ENCODE measurements at regions not wholly inside any gene's neighbourhood (a gene's known extent, or its start where the extent isn't known, plus 50 kb on each side); places are given as distances from the start of the nearest gene placed in this dataset.
"Not testable (repeated sequence)": the region's sequence is repeated elsewhere in the genome, so short reads cannot be mapped to it uniquely, and the experiment has no call there.

DNA sequence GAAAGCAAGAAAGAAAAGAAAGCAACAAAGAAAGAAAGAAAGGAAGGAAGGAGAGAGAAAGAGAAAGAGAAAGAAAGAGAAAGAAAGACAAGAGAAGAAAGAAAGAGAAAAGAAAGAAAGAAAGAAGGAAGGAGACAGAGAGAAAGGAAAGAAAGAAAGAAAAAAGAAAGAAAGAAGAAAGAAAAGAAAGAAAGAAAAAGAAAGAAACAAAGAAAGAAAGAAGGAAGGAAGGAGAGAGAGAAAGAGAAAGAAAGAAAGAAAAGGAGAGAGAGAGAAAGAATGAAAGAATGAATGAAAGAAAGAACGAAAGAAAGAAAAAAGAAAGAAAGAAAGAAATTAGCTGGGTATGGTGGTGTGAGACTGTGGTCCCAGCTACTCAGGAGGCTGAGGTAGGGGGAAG, 400.1 kb upstream of the MDGA2 start:
- no peak overlapping the region for H3K27ac Mint-ChIP-seq
- H3K4me3 Mint-ChIP-seq, result no peak overlapping the region
- H3K27me3 Mint-ChIP-seq, result no peaks in the 10 kb centered on the region
- peaks cover 0 to under 1% (median 0%) of the 10 kb centered on the region in 3 donors for H3K4me1 Mint-ChIP-seq
- H3K9me3 Mint-ChIP-seq, result peaks cover 0 to 4% (median 2%) of the 10 kb centered on the region in 3 donors
- H3K36me3 Mint-ChIP-seq, result no peaks in the 10 kb centered on the region

DNA sequence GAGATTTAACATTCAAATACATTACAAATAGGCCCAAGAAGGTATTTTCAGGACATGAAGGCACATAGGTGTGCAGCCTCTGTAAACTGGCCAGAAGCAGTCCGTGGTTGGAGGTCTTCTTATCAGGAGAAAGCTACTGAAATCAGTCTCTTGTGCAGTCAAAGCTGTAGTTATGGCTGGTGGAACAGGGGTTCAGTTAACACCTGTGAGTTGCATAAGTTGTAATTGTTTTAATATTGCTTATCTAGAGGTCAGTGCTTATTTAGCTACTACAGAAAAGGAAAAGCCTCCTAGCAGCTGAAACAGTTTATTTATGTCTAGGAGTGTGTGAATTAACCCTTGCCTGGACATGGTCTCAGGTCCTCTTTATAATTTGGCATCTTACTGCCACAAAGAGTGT, 377.6 kb upstream of the MDGA2 start:
- no peaks in the 10 kb centered on the region for H3K27me3 Mint-ChIP-seq
- H3K27ac Mint-ChIP-seq, result no peak overlapping the region
- H3K9me3 Mint-ChIP-seq, result peaks cover 0 to 10% (median 5%) of the 10 kb centered on the region in 3 donors
- no peak overlapping the region for H3K4me3 Mint-ChIP-seq
- peaks cover 0 to 3% (median 0%) of the 10 kb centered on the region in 3 donors for H3K4me1 Mint-ChIP-seq
- no peaks in the 10 kb centered on the region for H3K36me3 Mint-ChIP-seq

DNA sequence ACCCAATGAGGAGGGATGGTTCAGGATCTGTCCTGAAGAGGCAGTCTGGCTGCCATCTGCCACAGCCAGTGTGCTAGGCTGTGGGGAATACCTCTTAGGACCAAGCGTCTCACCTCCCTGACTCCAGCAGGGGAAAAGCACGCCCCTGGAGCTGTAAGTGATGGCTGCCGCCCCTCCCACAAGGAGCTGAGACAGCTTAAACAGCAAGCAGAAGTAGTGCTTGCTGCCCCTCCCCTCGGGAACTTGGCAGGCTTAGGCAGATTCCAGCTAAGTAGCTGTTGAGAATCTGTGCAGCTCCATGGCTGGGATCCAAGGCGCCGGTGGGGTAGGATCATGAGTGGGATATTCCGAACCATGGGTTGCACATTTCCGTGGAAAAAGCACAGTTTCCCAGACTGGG, 360.4 kb upstream of the MDGA2 start:
- Mint-ChIP-seq H3K27ac (no peak overlapping the region), H3K27me3 (no peaks in the 10 kb centered on the region), H3K9me3 (peaks cover 7 to 20% (median 12%) of the 10 kb centered on the region in 3 donors), H3K4me3 (no peak overlapping the region), H3K36me3 (no peaks in the 10 kb centered on the region), H3K4me1 (no peaks in the 10 kb centered on the region)

GRCh38 chr14:48027115-48027514, 351.7 kb upstream of the MDGA2 start:
- H3K4me3 Mint-ChIP-seq, result no peak overlapping the region
- no peaks in the 10 kb centered on the region for H3K27me3 Mint-ChIP-seq
- no peaks in the 10 kb centered on the region for H3K36me3 Mint-ChIP-seq
- H3K4me1 Mint-ChIP-seq, result no peaks in the 10 kb centered on the region
- H3K27ac Mint-ChIP-seq, result no peak overlapping the region
- peaks cover 0 to 3% (median 2%) of the 10 kb centered on the region in 3 donors for H3K9me3 Mint-ChIP-seq

GRCh38 chr14:48023881-48024280, 348.5 kb upstream of the MDGA2 start:
- H3K4me3 Mint-ChIP-seq, result no peak overlapping the region
- H3K9me3 Mint-ChIP-seq, result peaks cover 0 to 3% (median 0%) of the 10 kb centered on the region in 3 donors
- no peak overlapping the region for H3K27ac Mint-ChIP-seq
- peaks cover 1% of the 10 kb centered on the region for H3K27me3 Mint-ChIP-seq
- no peaks in the 10 kb centered on the region for H3K36me3 Mint-ChIP-seq
- no peaks in the 10 kb centered on the region for H3K4me1 Mint-ChIP-seq

- not testable (repeated sequence) for H3K27me3 Mint-ChIP-seq, H3K36me3 Mint-ChIP-seq, H3K4me3 Mint-ChIP-seq, H3K4me1 Mint-ChIP-seq, H3K9me3 Mint-ChIP-seq, H3K27ac Mint-ChIP-seq
These were observed 336.1 kb upstream of the MDGA2 start for GRCh38 chr14:48011484-48011883.

DNA sequence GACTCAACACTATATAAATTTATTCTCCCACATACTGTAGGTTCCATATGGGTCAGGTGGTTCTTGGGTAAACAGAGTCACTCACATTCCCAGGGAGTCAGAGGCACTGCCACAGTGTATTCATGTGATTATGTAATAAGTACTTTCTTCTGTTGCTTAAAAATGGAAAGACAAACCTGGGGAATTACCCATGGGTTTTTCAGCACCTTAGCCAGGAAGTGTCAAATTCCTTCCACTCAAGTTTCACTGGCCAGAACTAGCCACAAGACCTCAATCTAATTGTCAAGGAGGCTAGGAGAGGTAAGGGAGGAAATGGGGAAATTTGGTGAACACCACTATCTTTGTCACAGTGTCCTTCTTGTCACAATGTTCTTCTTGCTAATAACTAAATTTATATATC, 333.2 kb upstream of the MDGA2 start:
- peaks cover 0 to 4% (median 2%) of the 10 kb centered on the region in 3 donors for H3K9me3 Mint-ChIP-seq
- no peaks in the 10 kb centered on the region for H3K4me1 Mint-ChIP-seq
- H3K27me3 Mint-ChIP-seq, result no peaks in the 10 kb centered on the region
- H3K27ac Mint-ChIP-seq, result no peak overlapping the region
- H3K4me3 Mint-ChIP-seq, result no peak overlapping the region
- H3K36me3 Mint-ChIP-seq, result no peaks in the 10 kb centered on the region

DNA sequence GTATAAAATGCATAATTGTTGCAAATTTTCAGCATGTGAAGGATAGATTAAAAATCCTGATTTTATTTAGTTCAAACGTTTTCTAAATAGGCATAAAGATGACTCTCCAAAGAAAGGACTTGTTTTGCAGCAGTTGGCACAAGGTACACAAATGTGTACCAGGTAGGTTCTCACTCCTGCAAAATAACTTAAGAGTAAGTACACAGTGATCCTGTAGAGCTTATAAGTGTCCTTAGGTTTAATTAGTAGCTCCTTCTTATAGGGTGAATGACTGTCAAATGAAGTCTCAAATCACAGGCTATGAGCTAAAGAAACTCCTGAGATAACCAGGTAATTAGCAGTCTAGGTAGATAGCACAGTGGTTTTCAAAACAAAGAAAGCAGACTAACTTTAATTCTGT, 330.6 kb upstream of the MDGA2 start:
- H3K27me3 Mint-ChIP-seq, result no peaks in the 10 kb centered on the region
- H3K36me3 Mint-ChIP-seq, result no peaks in the 10 kb centered on the region
- no peak overlapping the region for H3K27ac Mint-ChIP-seq
- H3K4me1 Mint-ChIP-seq, result no peaks in the 10 kb centered on the region
- no peak overlapping the region for H3K4me3 Mint-ChIP-seq
- H3K9me3 Mint-ChIP-seq, result peaks cover 0 to 3% (median 0%) of the 10 kb centered on the region in 3 donors

DNA sequence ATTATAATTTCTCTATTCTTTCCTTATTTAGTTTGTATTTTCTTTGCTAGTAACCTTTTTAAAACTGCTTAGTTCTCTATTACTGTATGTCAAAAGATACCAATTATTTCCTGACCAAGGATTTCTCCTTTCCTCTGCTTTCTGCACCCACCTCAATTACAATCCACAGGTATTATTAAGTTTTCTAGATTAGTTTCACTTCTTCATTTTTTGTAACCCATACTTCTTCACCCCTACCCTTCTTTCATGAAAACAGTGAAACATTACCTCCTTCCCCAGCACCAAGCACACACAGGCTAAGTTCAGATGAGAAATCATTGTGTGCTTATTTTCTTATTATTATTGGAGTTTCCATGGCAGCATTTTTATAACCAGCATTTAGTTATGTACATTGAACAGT, 318.5 kb upstream of the MDGA2 start:
- H3K27ac Mint-ChIP-seq, result no peak overlapping the region
- no peaks in the 10 kb centered on the region for H3K4me1 Mint-ChIP-seq
- no peaks in the 10 kb centered on the region for H3K27me3 Mint-ChIP-seq
- H3K9me3 Mint-ChIP-seq, result peaks cover 0 to 3% (median 2%) of the 10 kb centered on the region in 3 donors
- no peaks in the 10 kb centered on the region for H3K36me3 Mint-ChIP-seq
- no peak overlapping the region for H3K4me3 Mint-ChIP-seq

DNA sequence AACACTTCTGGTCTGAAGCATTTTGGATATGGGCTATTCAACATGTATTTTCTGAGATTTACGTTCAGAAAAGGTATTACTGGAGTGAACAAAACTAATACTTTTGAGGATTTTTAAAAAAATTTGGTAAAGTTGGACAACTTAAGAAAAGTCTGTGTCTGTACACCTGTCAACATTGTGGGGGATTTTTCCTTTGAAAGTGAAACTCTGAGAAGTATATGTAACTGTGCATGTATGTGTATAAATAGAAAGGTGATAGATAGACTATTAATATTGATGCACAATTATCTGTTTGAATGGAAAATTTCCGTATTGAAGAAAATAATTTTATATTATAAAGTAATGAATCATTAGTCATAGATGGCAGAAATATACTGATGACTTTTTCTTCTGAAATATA, 312.8 kb upstream of the MDGA2 start:
- Mint-ChIP-seq H3K4me3 (no peak overlapping the region), H3K4me1 (no peaks in the 10 kb centered on the region), H3K9me3 (peaks cover 0 to 3% (median 0%) of the 10 kb centered on the region in 3 donors), H3K36me3 (no peaks in the 10 kb centered on the region), H3K27me3 (no peaks in the 10 kb centered on the region), H3K27ac (no peak overlapping the region)

DNA sequence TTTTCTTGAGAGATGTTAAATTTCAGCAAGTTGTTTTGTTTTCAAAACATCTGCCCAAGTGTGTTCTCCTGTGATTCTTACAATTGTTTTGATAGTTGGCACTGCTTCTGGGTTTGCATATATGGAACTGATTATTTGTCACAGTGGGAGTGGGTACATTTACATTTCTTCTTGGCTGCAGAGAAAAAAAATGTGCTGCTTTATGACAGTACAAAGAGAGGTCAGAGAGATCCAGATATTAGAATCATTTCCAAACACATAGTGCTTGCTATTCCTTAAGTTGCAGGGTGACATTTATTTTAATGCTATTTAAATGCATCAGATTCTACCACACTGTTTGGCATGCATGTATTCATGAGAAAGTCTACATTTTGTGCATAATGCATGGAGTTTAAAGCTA, 303.5 kb upstream of the MDGA2 start:
- no peaks in the 10 kb centered on the region for H3K27me3 Mint-ChIP-seq
- H3K4me1 Mint-ChIP-seq, result no peaks in the 10 kb centered on the region
- no peaks in the 10 kb centered on the region for H3K36me3 Mint-ChIP-seq
- peaks cover 0 to 3% (median 0%) of the 10 kb centered on the region in 3 donors for H3K9me3 Mint-ChIP-seq
- H3K4me3 Mint-ChIP-seq, result no peak overlapping the region
- H3K27ac Mint-ChIP-seq, result no peak overlapping the region

- H3K27ac Mint-ChIP-seq, result no peak overlapping the region
- no peaks in the 10 kb centered on the region for H3K4me1 Mint-ChIP-seq
- no peak overlapping the region for H3K4me3 Mint-ChIP-seq
- no peaks in the 10 kb centered on the region for H3K36me3 Mint-ChIP-seq
- H3K27me3 Mint-ChIP-seq, result no peaks in the 10 kb centered on the region
- H3K9me3 Mint-ChIP-seq, result peaks cover 0 to 5% (median 0%) of the 10 kb centered on the region in 3 donors
These were observed 300.7 kb upstream of the MDGA2 start for GRCh38 chr14:47976139-47976538.

GRCh38 chr14:47966076-47966810, 290.8 kb upstream of the MDGA2 start:
- Mint-ChIP-seq H3K9me3 (peaks cover 0 to 2% (median 0%) of the 10 kb centered on the region in 3 donors), H3K36me3 (no peaks in the 10 kb centered on the region), H3K4me3 (no peak overlapping the region), H3K27ac (no peak overlapping the region), H3K27me3 (no peaks in the 10 kb centered on the region), H3K4me1 (no peaks in the 10 kb centered on the region)

GRCh38 chr14:47961634-47962033, 286.2 kb upstream of the MDGA2 start:
- H3K36me3 Mint-ChIP-seq, result no peaks in the 10 kb centered on the region
- peaks cover 0 to 3% (median 0%) of the 10 kb centered on the region in 3 donors for H3K9me3 Mint-ChIP-seq
- no peak overlapping the region for H3K27ac Mint-ChIP-seq
- no peaks in the 10 kb centered on the region for H3K4me1 Mint-ChIP-seq
- no peak overlapping the region for H3K4me3 Mint-ChIP-seq
- no peaks in the 10 kb centered on the region for H3K27me3 Mint-ChIP-seq

- Mint-ChIP-seq H3K27me3 (no peaks in the 10 kb centered on the region), H3K27ac (no peak overlapping the region), H3K9me3 (peaks cover 0 to 3% (median 0%) of the 10 kb centered on the region in 3 donors), H3K4me3 (no peak overlapping the region), H3K36me3 (no peaks in the 10 kb centered on the region), H3K4me1 (no peaks in the 10 kb centered on the region)
These were observed 284.3 kb upstream of the MDGA2 start for GRCh38 chr14:47959740-47960139.

- Mint-ChIP-seq H3K9me3 (peaks cover 0 to 13% (median 1%) of the 10 kb centered on the region in 3 donors), H3K27ac (no peak overlapping the region), H3K4me1 (no peaks in the 10 kb centered on the region), H3K4me3 (no peak overlapping the region), H3K27me3 (no peaks in the 10 kb centered on the region), H3K36me3 (no peaks in the 10 kb centered on the region)
These were observed 273.6 kb upstream of the MDGA2 start for GRCh38 chr14:47949006-47949405.

All from IgD-negative memory B cell (primary cell).